ENCODE measurements at regions not wholly inside any gene's neighbourhood (a gene's known extent, or its start where the extent isn't known, plus 50 kb on each side); places are given as distances from the start of the nearest gene placed in this dataset.

- no peak overlapping the region for H3K27ac ChIP-seq (replicated peaks)
- TF ChIP-seq, protein P1, sequence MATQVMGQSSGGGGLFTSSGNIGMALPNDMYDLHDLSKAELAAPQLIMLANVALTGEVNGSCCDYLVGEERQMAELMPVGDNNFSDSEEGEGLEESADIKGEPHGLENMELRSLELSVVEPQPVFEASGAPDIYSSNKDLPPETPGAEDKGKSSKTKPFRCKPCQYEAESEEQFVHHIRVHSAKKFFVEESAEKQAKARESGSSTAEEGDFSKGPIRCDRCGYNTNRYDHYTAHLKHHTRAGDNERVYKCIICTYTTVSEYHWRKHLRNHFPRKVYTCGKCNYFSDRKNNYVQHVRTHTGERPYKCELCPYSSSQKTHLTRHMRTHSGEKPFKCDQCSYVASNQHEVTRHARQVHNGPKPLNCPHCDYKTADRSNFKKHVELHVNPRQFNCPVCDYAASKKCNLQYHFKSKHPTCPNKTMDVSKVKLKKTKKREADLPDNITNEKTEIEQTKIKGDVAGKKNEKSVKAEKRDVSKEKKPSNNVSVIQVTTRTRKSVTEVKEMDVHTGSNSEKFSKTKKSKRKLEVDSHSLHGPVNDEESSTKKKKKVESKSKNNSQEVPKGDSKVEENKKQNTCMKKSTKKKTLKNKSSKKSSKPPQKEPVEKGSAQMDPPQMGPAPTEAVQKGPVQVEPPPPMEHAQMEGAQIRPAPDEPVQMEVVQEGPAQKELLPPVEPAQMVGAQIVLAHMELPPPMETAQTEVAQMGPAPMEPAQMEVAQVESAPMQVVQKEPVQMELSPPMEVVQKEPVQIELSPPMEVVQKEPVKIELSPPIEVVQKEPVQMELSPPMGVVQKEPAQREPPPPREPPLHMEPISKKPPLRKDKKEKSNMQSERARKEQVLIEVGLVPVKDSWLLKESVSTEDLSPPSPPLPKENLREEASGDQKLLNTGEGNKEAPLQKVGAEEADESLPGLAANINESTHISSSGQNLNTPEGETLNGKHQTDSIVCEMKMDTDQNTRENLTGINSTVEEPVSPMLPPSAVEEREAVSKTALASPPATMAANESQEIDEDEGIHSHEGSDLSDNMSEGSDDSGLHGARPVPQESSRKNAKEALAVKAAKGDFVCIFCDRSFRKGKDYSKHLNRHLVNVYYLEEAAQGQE (IDR thresholded peaks at IDR 0.05; ENCODE audit: insufficient replicate concordance, low read depth) = no peak
- no peak for TF ChIP-seq POLR2AphosphoS5 (IDR thresholded peaks at IDR 0.05; ENCODE audit: low read depth)
- TF ChIP-seq SPI1 (IDR thresholded peaks at IDR 0.05; ENCODE audit: borderline replicate concordance, low read depth) = no peak
- TF ChIP-seq GABPA (IDR thresholded peaks at IDR 0.05; ENCODE audit: low read depth) = no peak
- TF ChIP-seq, protein P2, sequence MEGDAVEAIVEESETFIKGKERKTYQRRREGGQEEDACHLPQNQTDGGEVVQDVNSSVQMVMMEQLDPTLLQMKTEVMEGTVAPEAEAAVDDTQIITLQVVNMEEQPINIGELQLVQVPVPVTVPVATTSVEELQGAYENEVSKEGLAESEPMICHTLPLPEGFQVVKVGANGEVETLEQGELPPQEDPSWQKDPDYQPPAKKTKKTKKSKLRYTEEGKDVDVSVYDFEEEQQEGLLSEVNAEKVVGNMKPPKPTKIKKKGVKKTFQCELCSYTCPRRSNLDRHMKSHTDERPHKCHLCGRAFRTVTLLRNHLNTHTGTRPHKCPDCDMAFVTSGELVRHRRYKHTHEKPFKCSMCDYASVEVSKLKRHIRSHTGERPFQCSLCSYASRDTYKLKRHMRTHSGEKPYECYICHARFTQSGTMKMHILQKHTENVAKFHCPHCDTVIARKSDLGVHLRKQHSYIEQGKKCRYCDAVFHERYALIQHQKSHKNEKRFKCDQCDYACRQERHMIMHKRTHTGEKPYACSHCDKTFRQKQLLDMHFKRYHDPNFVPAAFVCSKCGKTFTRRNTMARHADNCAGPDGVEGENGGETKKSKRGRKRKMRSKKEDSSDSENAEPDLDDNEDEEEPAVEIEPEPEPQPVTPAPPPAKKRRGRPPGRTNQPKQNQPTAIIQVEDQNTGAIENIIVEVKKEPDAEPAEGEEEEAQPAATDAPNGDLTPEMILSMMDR (IDR thresholded peaks at IDR 0.05; ENCODE audit: insufficient read depth, low read length) = no peak
- DNase-seq (ENCODE audit: low read depth in 1 of 2, low spot score in 1 of 2) = no peak
- peaks cover 14% of the 10 kb centered on the region for H3K27me3 ChIP-seq (ENCODE audit: insufficient read depth, poor library complexity, severe bottlenecking)
- H3K4me3 ChIP-seq (replicated peaks; ENCODE audit: insufficient read depth, low read length) = no peak overlapping the region
Observed at GRCh38 chr1:88566615-88567387, 117.3 kb upstream of the PKN2 start.

- H3K27ac ChIP-seq (replicated peaks) = no peak overlapping the region
- DNase-seq (ENCODE audit: low read depth in 1 of 2, low spot score in 1 of 2) = no peak
- H3K4me3 ChIP-seq (replicated peaks; ENCODE audit: insufficient read depth, low read length) = no peak overlapping the region
- peaks cover 8% of the 10 kb centered on the region for H3K27me3 ChIP-seq (ENCODE audit: insufficient read depth, poor library complexity, severe bottlenecking)
- TF ChIP-seq, protein P2 (IDR thresholded peaks at IDR 0.05; ENCODE audit: insufficient read depth, low read length) = no peak
- TF ChIP-seq, protein P1 (IDR thresholded peaks at IDR 0.05; ENCODE audit: insufficient replicate concordance, low read depth) = no peak
- TF ChIP-seq SPI1 (IDR thresholded peaks at IDR 0.05; ENCODE audit: borderline replicate concordance, low read depth) (no peak), POLR2AphosphoS5 (IDR thresholded peaks at IDR 0.05; ENCODE audit: low read depth) (no peak), GABPA (IDR thresholded peaks at IDR 0.05; ENCODE audit: low read depth) (no peak)
Observed at GRCh38 chr1:88571506-88571905, 112.6 kb upstream of the PKN2 start.

DNA sequence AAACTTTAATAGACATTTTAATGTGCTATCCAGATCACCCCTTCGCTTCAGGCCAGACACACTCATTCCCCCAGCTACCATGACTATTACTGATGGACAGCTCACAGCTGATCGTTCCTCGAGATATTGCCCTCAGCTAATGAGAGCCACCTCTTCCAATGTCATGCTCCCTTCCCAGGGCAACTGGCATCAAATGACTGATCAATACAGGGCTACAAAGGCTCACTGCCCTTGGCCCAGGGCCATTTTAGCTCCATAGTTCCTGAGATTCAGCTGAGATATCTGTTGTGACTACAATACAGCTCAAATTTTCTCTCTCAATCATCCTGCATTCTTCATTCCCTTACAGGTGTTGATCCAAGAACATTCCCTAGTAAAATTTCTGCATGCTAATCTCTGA lies 104.5 kb upstream of the PKN2 start:
- Histone ChIP-seq H3K27ac (replicated peaks) (no peak overlapping the region), H3K4me3 (replicated peaks; ENCODE audit: insufficient read depth, low read length) (no peak overlapping the region), H3K27me3 (ENCODE audit: insufficient read depth, poor library complexity, severe bottlenecking) (peaks cover 7% of the 10 kb centered on the region)
- TF ChIP-seq, protein P1 (IDR thresholded peaks at IDR 0.05; ENCODE audit: insufficient replicate concordance, low read depth) = no peak
- no peak for TF ChIP-seq SPI1 (IDR thresholded peaks at IDR 0.05; ENCODE audit: borderline replicate concordance, low read depth)
- TF ChIP-seq GABPA (IDR thresholded peaks at IDR 0.05; ENCODE audit: low read depth) = no peak
- TF ChIP-seq POLR2AphosphoS5 (IDR thresholded peaks at IDR 0.05; ENCODE audit: low read depth) = no peak
- TF ChIP-seq, protein P2 (IDR thresholded peaks at IDR 0.05; ENCODE audit: insufficient read depth, low read length) = no peak
- no peak for DNase-seq (ENCODE audit: low read depth in 1 of 2, low spot score in 1 of 2)

Measured in HL-60 (cell line).